Stimulated activated CD4-positive, alpha-beta T cell treated with anti-CD3 and anti-CD28 coated beads, Interleukin-1b, Interleukin-23, amount 100 ng/mL, for 48 hours (primary cell): ENCODE measurements at regions not wholly inside any gene's neighbourhood (a gene's known extent, or its start where the extent isn't known, plus 50 kb on each side); places are given as distances from the start of the nearest gene placed in this dataset.
"Not testable (repeated sequence)": the region's sequence is repeated elsewhere in the genome, so short reads cannot be mapped to it uniquely, and the experiment has no call there.

ENCODE experiments used
- DNase-seq: peaks from one replicate; pipeline ENCODE4 v3.0.0-alpha.2; 2020

GRCh38 chr1:187985897-187986654, 1157.3 kb downstream of the PLA2G4A start:
- DNase-seq: no peak

GRCh38 chr1:187987236-187987776, 1158.6 kb downstream of the PLA2G4A start:
- no peak for DNase-seq

GRCh38 chr1:187991944-187992343, 1163.2 kb downstream of the PLA2G4A start:
- no peak for DNase-seq

- DNase-seq: no peak
These were observed 1168.0 kb downstream of the PLA2G4A start for GRCh38 chr1:187996780-187997179.

GRCh38 chr1:187999973-188000372, 1171.2 kb downstream of the PLA2G4A start:
- DNase-seq: no peak

- not testable (repeated sequence) for DNase-seq
These were observed 1174.9 kb downstream of the PLA2G4A start for GRCh38 chr1:188003687-188004086.

GRCh38 chr1:188004849-188005248, 1176.1 kb downstream of the PLA2G4A start:
- DNase-seq: no peak

- no peak for DNase-seq
These were observed 1177.6 kb downstream of the PLA2G4A start for GRCh38 chr1:188006354-188006753.

GRCh38 chr1:188013222-188013849, 1184.6 kb downstream of the PLA2G4A start:
- DNase-seq: not testable (repeated sequence)

- DNase-seq: no peak
These were observed 1189.2 kb downstream of the PLA2G4A start for GRCh38 chr1:188017921-188018320.

- no peak for DNase-seq
These were observed 1193.9 kb downstream of the PLA2G4A start for GRCh38 chr1:188022661-188023060.

- DNase-seq: no peak
These were observed 1194.5 kb downstream of the PLA2G4A start for GRCh38 chr1:188023206-188023605.

- no peak for DNase-seq
These were observed 1198.9 kb downstream of the PLA2G4A start for GRCh38 chr1:188027613-188028012.

- not testable (repeated sequence) for DNase-seq
These were observed 1208.8 kb downstream of the PLA2G4A start for GRCh38 chr1:188037572-188037971.

GRCh38 chr1:188043536-188044245, 1214.9 kb downstream of the PLA2G4A start:
- DNase-seq: no peak

- no peak for DNase-seq
These were observed 1221.5 kb downstream of the PLA2G4A start for GRCh38 chr1:188050250-188050649.

- DNase-seq: no peak
These were observed 1227.3 kb downstream of the PLA2G4A start for GRCh38 chr1:188056011-188056410.

- DNase-seq: no peak
These were observed 1230.1 kb downstream of the PLA2G4A start for GRCh38 chr1:188058801-188059200.

- no peak for DNase-seq
These were observed 1233.1 kb downstream of the PLA2G4A start for GRCh38 chr1:188061881-188062280.

- DNase-seq: no peak
These were observed 1233.7 kb downstream of the PLA2G4A start for GRCh38 chr1:188062456-188062855.

GRCh38 chr1:188065917-188066316, 1237.2 kb downstream of the PLA2G4A start:
- DNase-seq: no peak

GRCh38 chr1:188070848-188071247, 1242.1 kb downstream of the PLA2G4A start:
- DNase-seq: no peak

GRCh38 chr1:188089015-188089414, 1260.3 kb downstream of the PLA2G4A start:
- DNase-seq: no peak

GRCh38 chr1:188089461-188089860, 1260.7 kb downstream of the PLA2G4A start:
- DNase-seq: no peak
